GM10248 (cell line): ENCODE measurements at regions not wholly inside any gene's neighbourhood (a gene's known extent, or its start where the extent isn't known, plus 50 kb on each side); places are given as distances from the start of the nearest gene placed in this dataset.

Source experiments
- CTCF ChIA-PET: fragments of 300-600 bp; sonication (Branson Sonifier 250); formaldehyde crosslinking; extraction: SDS; loops from one replicate; lab custom pipeline; 2021; ENCODE audit warnings: antibody characterized with exemption; lab: Yijun Ruan, JAX
- POLR2A ChIA-PET: fragments of 350-650 bp; sonication (Branson Sonifier 250); formaldehyde crosslinking; extraction: SDS; loops from one replicate; lab custom pipeline; 2020; ENCODE audit warnings: antibody characterized with exemption; lab: Yijun Ruan, JAX
- DNase-seq: peaks from one replicate; pipeline ENCODE4 v3.0.0; 2012; ENCODE audit errors: extremely low spot score
- TF ChIP-seq, protein P1 (sequence below): IDR thresholded peaks from 2 replicates; pipeline ENCODE4 v1.5.1; 2012; ENCODE audit warnings: mild to moderate bottlenecking, low read depth; ENCODE audit errors: extremely low read depth, missing control alignments, control extremely low read depth

GRCh38 chr2:181312515-181312927 lies 144.7 kb upstream of the ITGA4 start:
- peak; percentile 35 for DNase-seq
- TF ChIP-seq, protein P1, sequence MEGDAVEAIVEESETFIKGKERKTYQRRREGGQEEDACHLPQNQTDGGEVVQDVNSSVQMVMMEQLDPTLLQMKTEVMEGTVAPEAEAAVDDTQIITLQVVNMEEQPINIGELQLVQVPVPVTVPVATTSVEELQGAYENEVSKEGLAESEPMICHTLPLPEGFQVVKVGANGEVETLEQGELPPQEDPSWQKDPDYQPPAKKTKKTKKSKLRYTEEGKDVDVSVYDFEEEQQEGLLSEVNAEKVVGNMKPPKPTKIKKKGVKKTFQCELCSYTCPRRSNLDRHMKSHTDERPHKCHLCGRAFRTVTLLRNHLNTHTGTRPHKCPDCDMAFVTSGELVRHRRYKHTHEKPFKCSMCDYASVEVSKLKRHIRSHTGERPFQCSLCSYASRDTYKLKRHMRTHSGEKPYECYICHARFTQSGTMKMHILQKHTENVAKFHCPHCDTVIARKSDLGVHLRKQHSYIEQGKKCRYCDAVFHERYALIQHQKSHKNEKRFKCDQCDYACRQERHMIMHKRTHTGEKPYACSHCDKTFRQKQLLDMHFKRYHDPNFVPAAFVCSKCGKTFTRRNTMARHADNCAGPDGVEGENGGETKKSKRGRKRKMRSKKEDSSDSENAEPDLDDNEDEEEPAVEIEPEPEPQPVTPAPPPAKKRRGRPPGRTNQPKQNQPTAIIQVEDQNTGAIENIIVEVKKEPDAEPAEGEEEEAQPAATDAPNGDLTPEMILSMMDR = no peak
- ChIA-PET POLR2A (interaction anchor here (0.7 kb wide), 2 partner anchors 8 to 135 kb away, joined by 3 read pairs; no protein-coding TSS in a partner anchor), CTCF (interaction anchor here (0.8 to 3.7 kb wide), 13 partner anchors 9 to 208 kb away, joined by 3 to 21 read pairs (median 4); partner anchors contain the start of gene ITGA4)

DNA sequence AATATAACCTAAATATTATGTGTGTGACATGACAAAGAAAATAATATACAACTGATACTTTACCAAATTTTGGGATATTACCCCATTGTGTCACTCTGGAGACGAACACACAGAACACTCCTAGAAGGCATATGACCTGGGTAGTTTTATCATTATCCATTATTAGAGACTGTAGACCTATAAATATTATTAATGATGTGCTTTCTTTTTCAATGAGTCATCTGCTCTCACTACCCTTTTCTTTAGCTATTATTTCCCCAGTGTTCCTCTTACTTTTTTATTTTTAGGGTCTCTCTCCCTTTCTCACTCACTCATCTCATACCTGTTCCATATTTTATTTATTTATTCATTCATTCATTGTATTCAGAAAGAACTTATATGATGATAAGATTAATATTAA lies 143.3 kb upstream of the ITGA4 start:
- ChIA-PET CTCF (interaction anchor here (0.9 to 3.7 kb wide), 5 partner anchors 10 to 142 kb away, joined by 3 to 21 read pairs (median 5); partner anchors contain the start of gene ITGA4), POLR2A (no interaction called here)
- no peak for DNase-seq
- TF ChIP-seq, protein P1 = no peak

GRCh38 chr2:181314551-181314950 lies 142.6 kb upstream of the ITGA4 start:
- TF ChIP-seq, protein P1 = no peak
- no peak for DNase-seq
- POLR2A ChIA-PET = no interaction called here
- CTCF ChIA-PET = interaction anchor here (0.9 to 3.7 kb wide), 5 partner anchors 11 to 142 kb away, joined by 3 to 21 read pairs (median 5); partner anchors contain the start of gene ITGA4

DNA sequence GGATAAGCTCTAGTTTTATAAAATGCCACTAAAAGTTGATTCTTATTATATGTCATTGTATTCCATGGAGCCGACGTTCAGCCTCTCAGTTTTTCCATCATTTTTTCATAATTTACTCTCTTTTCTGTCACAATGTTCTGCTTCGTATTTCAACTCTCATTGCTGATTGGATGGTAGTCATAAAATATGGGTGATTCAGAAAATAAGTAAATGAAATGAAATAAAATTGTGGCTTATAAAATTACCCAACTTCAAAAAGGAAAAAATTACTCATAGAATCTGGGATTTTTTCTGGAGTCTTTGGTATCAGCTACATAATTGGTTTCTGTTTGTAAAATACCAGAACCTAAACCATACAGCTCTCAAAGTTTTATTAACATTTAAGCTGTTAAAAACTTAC lies 139.7 kb upstream of the ITGA4 start:
- TF ChIP-seq, protein P1 = no peak
- ChIA-PET POLR2A (no interaction called here), CTCF (interaction anchor here (1.9 to 2.6 kb wide), 3 partner anchors 9 to 398 kb away, joined by 7 to 9 read pairs (median 9); no protein-coding TSS in a partner anchor)
- no peak for DNase-seq

DNA sequence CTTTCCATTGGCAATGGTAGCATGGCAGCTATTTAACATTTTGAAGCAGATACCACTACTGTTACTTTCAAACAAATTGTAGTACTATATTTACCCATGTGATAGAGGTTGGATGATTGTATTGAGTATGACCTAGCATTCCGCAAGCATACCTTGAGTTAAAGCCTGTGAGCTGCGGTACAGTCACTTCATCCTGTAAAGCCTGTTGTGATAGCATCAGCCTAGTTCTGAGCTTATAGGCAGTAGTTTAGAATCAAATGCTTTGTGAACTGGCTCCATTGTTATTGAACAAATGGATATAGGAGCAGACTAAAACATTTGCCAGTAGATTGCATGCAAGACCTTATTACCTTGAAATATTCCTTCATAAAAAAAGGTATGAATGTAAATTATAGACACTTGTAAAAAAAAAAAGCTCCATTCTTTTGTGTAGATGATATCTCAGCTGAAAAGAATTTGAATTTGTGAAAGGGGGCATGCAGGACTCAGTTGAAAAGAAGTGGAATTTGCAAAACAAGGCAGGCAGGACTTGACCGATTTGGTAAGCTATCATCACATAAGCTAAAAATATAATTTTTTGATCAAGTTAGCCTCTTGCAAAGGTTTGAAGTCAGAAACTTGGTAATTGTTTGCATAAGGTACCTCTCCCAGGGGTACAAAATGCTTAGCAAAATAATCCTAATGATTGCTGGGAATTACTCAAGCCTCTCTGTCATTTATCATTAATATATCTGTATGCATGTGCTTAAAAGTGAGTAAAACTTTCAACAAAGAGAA lies 138.5 kb upstream of the ITGA4 start:
- CTCF ChIA-PET = interaction anchor here (0.7 to 2.6 kb wide), 10 partner anchors 8 to 397 kb away, joined by 3 to 9 read pairs (median 4); no protein-coding TSS in a partner anchor
- no peak for DNase-seq
- POLR2A ChIA-PET = interaction anchor here (0.6 kb wide), 2 partner anchors 16 to 338 kb away, joined by 3 to 4 read pairs; partner anchors contain the start of gene UBE2E3
- TF ChIP-seq, protein P1 = no peak

DNA sequence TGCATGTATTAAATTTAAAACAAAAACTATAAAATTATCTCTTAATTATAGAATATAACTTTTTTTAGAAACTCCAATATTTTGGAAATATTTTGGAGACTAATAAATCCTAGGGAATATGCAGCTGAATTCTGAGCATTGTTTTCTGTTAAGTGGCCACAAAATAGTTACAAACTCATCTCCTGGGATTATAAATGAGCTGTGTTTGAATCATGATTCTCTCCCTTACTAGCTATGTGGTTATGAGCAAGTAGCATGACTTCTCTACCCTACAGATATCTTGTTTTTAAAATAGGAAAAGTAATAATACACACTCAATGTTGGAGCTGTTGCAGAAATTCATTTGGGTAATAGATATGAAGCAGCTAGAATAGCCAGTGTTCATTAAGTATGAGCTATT lies 137.9 kb upstream of the ITGA4 start:
- ChIA-PET CTCF (interaction anchor here (0.7 to 2.6 kb wide), 10 partner anchors 8 to 149 kb away, joined by 3 to 9 read pairs (median 4); no protein-coding TSS in a partner anchor), POLR2A (interaction anchor here (0.6 kb wide), 1 partner anchor 339 kb away, joined by 4 read pairs; the partner anchor contains the start of gene UBE2E3)
- DNase-seq = no peak
- TF ChIP-seq, protein P1 = no peak
